PC-9 (cell line): ENCODE measurements at regions not wholly inside any gene's neighbourhood (a gene's known extent, or its start where the extent isn't known, plus 50 kb on each side); places are given as distances from the start of the nearest gene placed in this dataset.
"Not testable (repeated sequence)": the region's sequence is repeated elsewhere in the genome, so short reads cannot be mapped to it uniquely, and the experiment has no call there.

Experiments
- BruUV-seq: library from RNA; stranded (reverse); fragments of 400-500 nt; replicated peaks from 2 replicates; lab custom pipeline; 2021; lab: Mats Ljungman, UMichigan
- CTCF ChIA-PET: fragments of 300-600 bp; sonication (Branson Sonifier 250); formaldehyde crosslinking; loops from one replicate; lab custom pipeline; 2022; ENCODE audit warnings: antibody characterized with exemption; lab: Charles Lee
- POLR2A ChIA-PET: fragments of 300-600 bp; sonication (Branson Sonifier 250); formaldehyde crosslinking; loops from one replicate; lab custom pipeline; 2022; ENCODE audit warnings: antibody characterized with exemption; ENCODE audit not compliant: unreplicated experiment; lab: Charles Lee
- DNase-seq, 2 experiments: peaks; one replicate each; pipeline versions ENCODE4 v3.0.0 to v3.0.0-alpha.2; 2015 to 2022; ENCODE audit warnings: mixed read lengths in 1 of 2
- H2AFZ ChIP-seq: fragments of 200-600 bp; sonication (generic); 2 replicates; pipeline ENCODE4 v1.8.1; 2017; ENCODE audit warnings: antibody characterized with exemption
- H3F3A ChIP-seq: fragments of 200-600 bp; sonication (generic); 2 replicates; pipeline ENCODE4 v1.8.1; 2017; ENCODE audit warnings: antibody characterized with exemption, mild to moderate bottlenecking, low read depth; ENCODE audit not compliant: insufficient read depth
- H3K27ac ChIP-seq: fragments of 200-600 bp; sonication (generic); 2 replicates; pipeline ENCODE4 v1.6.1; 2016; ENCODE audit warnings: mixed run types
- H3K27me3 ChIP-seq: fragments of 200-600 bp; sonication (generic); 2 replicates; pipeline ENCODE4 v1.6.1; 2016; ENCODE audit warnings: low read depth, mixed run types; ENCODE audit not compliant: insufficient read depth
- H3K36me3 ChIP-seq: fragments of 200-600 bp; sonication (generic); 2 replicates; pipeline ENCODE4 v1.6.1; 2016; ENCODE audit warnings: low read depth, mixed run types
- H3K4me1 ChIP-seq: fragments of 200-600 bp; sonication (generic); replicated peaks from 2 replicates; pipeline ENCODE4 v1.6.1; 2016; ENCODE audit warnings: mixed run types; ENCODE audit not compliant: insufficient read depth
- H3K4me2 ChIP-seq: fragments of 200-600 bp; sonication (generic); 2 replicates; pipeline ENCODE4 v1.6.1; 2017; ENCODE audit warnings: mixed run types
- H3K4me3 ChIP-seq: fragments of 200-600 bp; sonication (generic); 2 replicates; pipeline ENCODE4 v1.6.1; 2016; ENCODE audit warnings: mixed run types
- H3K79me2 ChIP-seq: fragments of 200-600 bp; sonication (generic); 2 replicates; pipeline ENCODE4 v1.6.1; 2017; ENCODE audit warnings: low read depth, mixed run types
- H3K9me2 ChIP-seq: fragments of 200-600 bp; sonication (generic); 2 replicates; pipeline ENCODE4 v1.8.1; 2017; ENCODE audit warnings: mild to moderate bottlenecking; ENCODE audit not compliant: insufficient read depth
- H3K9me3 ChIP-seq: fragments of 200-600 bp; sonication (generic); 2 replicates; pipeline ENCODE4 v1.8.1; 2016; ENCODE audit warnings: low read depth; ENCODE audit not compliant: insufficient read depth
- H4K20me1 ChIP-seq: fragments of 200-600 bp; sonication (generic); 2 replicates; pipeline ENCODE4 v1.8.1; 2017; ENCODE audit not compliant: insufficient read depth
- CTCF ChIP-seq: fragments of 200-600 bp; sonication (generic); conservative IDR thresholded peaks from 2 replicates; pipeline ENCODE4 v1.6.1; 2017; ENCODE audit warnings: mixed run types, antibody characterized with exemption, mild to moderate bottlenecking, moderate library complexity
- EZH2 ChIP-seq: fragments of 200-600 bp; sonication (generic); IDR thresholded peaks from 2 replicates; pipeline ENCODE4 v1.8.0; 2017; ENCODE audit warnings: antibody characterized with exemption, low read depth
- intact Hi-C: fragments of 100-400 bp; cut with micrococcal nuclease; formaldehyde crosslinking; loops from one replicate; pipeline ENCODE4 v1.10.0; 2022; ENCODE audit not compliant: unreplicated experiment

- H3K9me3 ChIP-seq: no peaks in the 10 kb centered on the region
- H3K27me3 ChIP-seq: no peaks in the 10 kb centered on the region
- intact Hi-C loops: loop anchor here (10.0 kb wide), 1 partner anchor 46 kb away; no protein-coding TSS in a partner anchor
- H3F3A ChIP-seq: no peaks in the 10 kb centered on the region
- no peaks in the 10 kb centered on the region for H3K4me1 ChIP-seq
- H3K9me2 ChIP-seq: no peaks in the 10 kb centered on the region
- H3K27ac ChIP-seq: no peak overlapping the region
- no peak overlapping the region for H3K4me3 ChIP-seq
- H3K4me2 ChIP-seq: no peak overlapping the region
- no peak for TF ChIP-seq EZH2
- no peak for TF ChIP-seq CTCF
- no TSS peak for BruUV-seq
- H2AFZ ChIP-seq: no peak overlapping the region
- no peak for DNase-seq
- no peaks in the 10 kb centered on the region for H4K20me1 ChIP-seq
- H3K79me2 ChIP-seq: no peaks in the 10 kb centered on the region
- ChIA-PET POLR2A (no interaction called here), CTCF (no interaction called here)
- no peaks in the 10 kb centered on the region for H3K36me3 ChIP-seq
Observed at GRCh38 chr20:26208296-26209091, 511.8 kb upstream of the ZNF337 start.

- DNase-seq, H3K27ac ChIP-seq, H3K9me3 ChIP-seq, H3F3A ChIP-seq, H3K4me1 ChIP-seq, H3K79me2 ChIP-seq, H3K4me2 ChIP-seq, POLR2A ChIA-PET, H2AFZ ChIP-seq, H3K27me3 ChIP-seq, H3K4me3 ChIP-seq, H4K20me1 ChIP-seq, BruUV-seq, H3K36me3 ChIP-seq, H3K9me2 ChIP-seq, CTCF ChIA-PET: not testable (repeated sequence)
- intact Hi-C loops: loop anchor here (10.0 kb wide), 1 partner anchor 47 kb away; no protein-coding TSS in a partner anchor
Observed at GRCh38 chr20:26207967-26208295, 511.3 kb upstream of the ZNF337 start.

GRCh38 chr20:26207237-26207966 lies 510.7 kb upstream of the ZNF337 start:
- DNase-seq: no peak
- intact Hi-C loops: loop anchor here (10.0 kb wide), 1 partner anchor 47 kb away; no protein-coding TSS in a partner anchor
- BruUV-seq: no TSS peak
- POLR2A ChIA-PET: interaction anchor here (0.6 kb wide), 1 partner anchor 935 kb away, joined by 3 read pairs; no protein-coding TSS in a partner anchor
- no peaks in the 10 kb centered on the region for H4K20me1 ChIP-seq
- no peaks in the 10 kb centered on the region for H3F3A ChIP-seq
- no peak overlapping the region for H3K4me3 ChIP-seq
- no peak overlapping the region for H2AFZ ChIP-seq
- no peak overlapping the region for H3K4me2 ChIP-seq
- CTCF ChIA-PET: no interaction called here
- no peaks in the 10 kb centered on the region for H3K27me3 ChIP-seq
- H3K9me2 ChIP-seq: no peaks in the 10 kb centered on the region
- H3K9me3 ChIP-seq: no peaks in the 10 kb centered on the region
- H3K36me3 ChIP-seq: no peaks in the 10 kb centered on the region
- TF ChIP-seq EZH2: no peak
- no peaks in the 10 kb centered on the region for H3K79me2 ChIP-seq
- H3K27ac ChIP-seq: no peak overlapping the region
- no peaks in the 10 kb centered on the region for H3K4me1 ChIP-seq

- Histone ChIP-seq H3K4me2 (no peak overlapping the region), H3K27ac (no peak overlapping the region), H3K79me2 (no peaks in the 10 kb centered on the region), H3K4me1 (no peaks in the 10 kb centered on the region), H3K9me3 (0 out of 2 replicates have a peak, but pooled peaks cover 8% of the 10 kb centered on the region), H3K9me2 (no peaks in the 10 kb centered on the region), H4K20me1 (no peaks in the 10 kb centered on the region), H3K27me3 (no peaks in the 10 kb centered on the region), H2AFZ (no peak overlapping the region), H3K4me3 (no peak overlapping the region), H3F3A (no peaks in the 10 kb centered on the region), H3K36me3 (no peaks in the 10 kb centered on the region)
- DNase-seq: no peak
- BruUV-seq: no TSS peak
- no peak for TF ChIP-seq EZH2
- TF ChIP-seq CTCF: no peak
- ChIA-PET POLR2A (no interaction called here), CTCF (no interaction called here)
- intact Hi-C loops: loop anchor here (10.0 kb wide), 1 partner anchor 49 kb away; no protein-coding TSS in a partner anchor
Observed at GRCh38 chr20:26205350-26205749, 508.7 kb upstream of the ZNF337 start.

- H3K79me2 ChIP-seq, H2AFZ ChIP-seq, H3K27me3 ChIP-seq, H4K20me1 ChIP-seq, CTCF ChIA-PET, H3K4me2 ChIP-seq, H3K9me2 ChIP-seq, H3K27ac ChIP-seq, DNase-seq, H3K9me3 ChIP-seq, H3K4me3 ChIP-seq, H3K4me1 ChIP-seq, H3F3A ChIP-seq, H3K36me3 ChIP-seq, POLR2A ChIA-PET, BruUV-seq: not testable (repeated sequence)
- intact Hi-C loops: loop anchor here (10.0 kb wide), 1 partner anchor 54 kb away; no protein-coding TSS in a partner anchor
Observed at GRCh38 chr20:26201026-26201425, 504.4 kb upstream of the ZNF337 start.
